ENCODE measurements at regions not wholly inside any gene's neighbourhood (a gene's known extent, or its start where the extent isn't known, plus 50 kb on each side); places are given as distances from the start of the nearest gene placed in this dataset.

DNA sequence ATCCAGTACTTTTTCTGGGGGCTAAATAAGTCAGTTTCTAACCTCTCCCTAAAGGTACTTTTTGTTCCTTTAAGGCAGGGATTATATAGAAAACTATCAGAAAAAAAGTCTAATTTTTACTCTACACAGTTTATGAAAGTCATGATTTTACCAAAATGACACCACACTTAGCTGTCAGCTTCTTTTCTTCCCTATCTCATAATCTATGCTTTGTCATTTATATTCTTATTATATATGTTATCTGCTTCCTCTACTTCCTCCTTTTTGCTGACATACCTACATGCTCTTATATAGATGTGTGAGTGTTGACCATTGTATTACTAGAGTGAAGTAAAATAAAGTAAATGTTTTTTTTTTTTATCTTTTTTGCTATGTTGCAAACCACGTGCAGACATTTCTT, 203.9 kb upstream of the CHRM2 start:
- no peak for DNase-seq

GRCh38 chr7:136657482-136657921, 210.9 kb upstream of the CHRM2 start:
- no peak for DNase-seq

DNA sequence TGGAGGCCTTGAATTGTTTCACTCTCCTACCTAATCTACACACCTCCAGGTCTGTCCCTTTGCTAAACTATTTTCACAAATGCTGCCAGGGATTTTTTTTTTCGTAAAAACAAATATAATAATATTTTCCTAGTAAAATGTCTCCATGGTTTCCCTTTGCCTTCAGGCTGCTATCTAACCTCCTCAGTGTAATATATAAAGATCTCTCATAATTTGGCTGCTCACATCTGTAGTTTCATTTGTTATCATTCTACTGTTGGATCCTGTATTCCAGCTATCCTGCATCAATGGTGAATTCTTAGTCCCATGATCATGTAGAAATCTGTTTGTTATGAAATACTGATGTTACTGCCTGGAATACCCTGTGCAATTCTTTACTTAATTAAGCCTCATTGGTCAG, 211.9 kb upstream of the CHRM2 start:
- no peak for DNase-seq

GRCh38 chr7:136655414-136655813, 213.0 kb upstream of the CHRM2 start:
- no peak for DNase-seq

DNA sequence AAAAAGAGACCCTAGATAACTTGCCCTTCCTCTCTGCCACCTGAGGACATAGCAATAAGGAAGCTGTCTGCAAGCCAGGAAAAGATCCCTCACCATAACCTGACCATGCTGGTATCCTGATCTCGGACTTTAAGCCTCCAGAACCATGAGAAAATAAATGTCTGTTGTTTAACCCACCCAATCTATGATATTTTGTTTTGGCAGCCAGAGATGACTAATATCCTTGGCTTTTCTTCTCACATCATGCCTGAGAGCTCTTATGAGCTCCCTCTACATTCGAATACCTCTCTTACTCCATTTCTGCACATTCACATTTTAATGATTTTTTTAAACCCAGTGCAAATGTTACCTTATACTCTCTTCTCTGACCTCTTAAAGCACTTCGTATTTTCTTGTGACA, 214.0 kb upstream of the CHRM2 start:
- DNase-seq, result no peak

DNA sequence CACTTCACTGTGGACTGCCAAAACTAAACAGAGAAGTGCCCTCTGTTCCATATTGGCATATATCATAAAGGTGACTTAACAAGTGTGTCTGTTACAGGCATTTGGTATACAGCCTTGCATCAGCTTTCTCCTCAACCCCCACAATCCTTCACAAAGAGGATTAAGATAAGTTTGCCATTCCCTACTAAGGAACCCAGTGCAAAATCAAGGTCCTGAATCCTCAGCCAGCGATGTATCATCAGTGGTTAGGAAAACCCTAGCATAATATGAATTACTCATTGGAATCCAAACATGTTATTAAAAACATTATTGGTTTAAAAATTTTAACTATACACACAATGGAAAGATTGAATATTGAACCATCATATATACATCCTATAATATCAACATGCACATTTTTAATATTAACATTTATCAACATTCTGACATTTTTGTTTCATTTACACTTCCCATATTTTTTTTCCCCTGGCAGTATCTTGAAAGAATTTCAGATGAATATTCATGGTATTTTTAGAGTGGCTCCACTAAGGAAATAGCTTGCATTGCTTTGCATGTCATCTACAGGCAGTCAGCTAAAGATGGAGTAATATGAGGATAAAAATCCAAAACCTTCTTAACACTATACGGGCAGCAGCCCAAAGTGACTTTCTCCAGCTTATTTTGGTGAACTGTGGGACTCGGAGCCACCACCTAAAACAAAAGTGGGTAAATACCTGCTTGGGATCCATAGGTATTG, 215.6 kb upstream of the CHRM2 start:
- no peak for DNase-seq

DNA sequence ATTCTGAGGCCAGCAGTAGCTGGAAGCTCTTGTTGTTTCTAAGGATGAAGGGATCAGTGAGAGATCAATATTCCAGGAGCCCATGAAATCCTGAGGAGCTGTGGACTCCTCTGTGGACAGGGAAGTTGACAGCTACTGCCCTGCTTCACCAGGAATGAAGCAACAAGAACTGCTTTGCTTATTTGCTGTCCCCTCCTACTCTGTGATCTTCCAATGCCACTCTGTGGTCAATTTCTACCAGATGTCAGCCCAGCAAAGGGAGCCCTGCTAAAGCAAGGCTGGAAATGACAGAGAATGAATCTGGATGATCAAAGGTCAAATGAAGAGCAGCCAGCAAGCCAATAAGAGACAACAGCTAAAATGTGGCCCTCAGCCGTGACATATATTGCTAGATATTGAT, 227.5 kb upstream of the CHRM2 start:
- DNase-seq, result no peak

DNA sequence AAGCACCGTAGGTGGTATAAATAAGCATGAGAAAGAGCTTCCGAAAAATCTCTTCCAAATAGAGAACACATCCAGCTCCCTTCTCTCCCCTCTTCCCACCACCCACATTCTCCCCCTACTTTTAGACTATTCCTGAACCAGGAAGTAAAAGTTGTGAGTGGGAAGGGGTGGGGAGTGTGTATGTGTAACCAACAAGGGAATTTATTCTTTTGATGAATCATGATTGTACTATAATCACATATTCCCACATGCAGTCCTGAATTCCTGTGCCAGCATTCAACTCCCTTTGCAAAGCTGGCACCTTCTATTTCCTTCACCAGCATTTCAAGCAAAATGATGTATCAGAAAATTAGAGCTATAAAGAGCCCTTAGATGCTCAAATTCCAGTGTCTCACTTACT, 230.6 kb upstream of the CHRM2 start:
- no peak for DNase-seq

DNA sequence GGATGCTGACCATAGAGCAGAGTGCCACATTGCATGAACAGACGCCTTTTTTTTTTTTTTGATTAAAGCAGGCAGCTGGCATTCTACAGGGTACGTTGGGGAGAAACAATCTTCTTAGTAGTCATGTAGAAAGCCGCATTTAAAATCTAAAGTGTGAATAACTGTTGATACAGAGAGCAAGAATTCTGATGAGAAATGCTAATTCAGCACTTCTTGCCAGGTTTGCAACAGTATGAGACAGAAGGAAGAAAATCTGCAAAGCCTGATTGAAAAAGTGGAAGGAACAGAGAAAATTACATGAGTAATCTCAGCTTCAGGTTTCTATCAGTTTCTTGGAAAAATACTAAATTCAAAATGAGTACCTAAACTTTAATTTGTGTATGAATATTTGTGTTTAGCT, 232.7 kb upstream of the CHRM2 start:
- no peak for DNase-seq

- DNase-seq, result no peak
These were observed 249.6 kb upstream of the CHRM2 start for GRCh38 chr7:136618818-136619217.

- DNase-seq, result no peak
These were observed 251.3 kb upstream of the CHRM2 start for GRCh38 chr7:136617176-136617575.

GRCh38 chr7:136605532-136606329, 262.7 kb upstream of the CHRM2 start:
- no peak for DNase-seq

GRCh38 chr7:136601772-136602171, 266.7 kb upstream of the CHRM2 start:
- DNase-seq, result no peak

DNA sequence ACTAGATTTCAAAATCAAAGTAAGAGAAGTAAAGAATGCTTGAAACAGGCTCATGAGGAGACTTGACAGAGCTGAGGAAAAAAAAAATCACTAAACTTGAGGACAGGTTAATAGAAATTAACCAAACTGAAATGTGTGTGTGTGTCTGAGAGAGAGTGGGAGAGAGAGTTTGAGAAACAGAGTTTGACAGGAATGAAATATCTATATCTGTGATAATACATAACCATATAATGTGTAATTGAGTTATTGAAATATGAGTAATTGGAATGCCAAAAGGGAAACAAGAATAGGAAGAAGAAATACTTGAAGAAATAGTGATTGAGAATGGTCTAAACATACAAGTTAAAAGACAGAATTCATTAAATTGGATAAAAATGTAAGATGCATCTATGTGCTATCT, 268.0 kb upstream of the CHRM2 start:
- no peak for DNase-seq

GRCh38 chr7:136594739-136595144, 273.7 kb upstream of the CHRM2 start:
- no peak for DNase-seq

DNA sequence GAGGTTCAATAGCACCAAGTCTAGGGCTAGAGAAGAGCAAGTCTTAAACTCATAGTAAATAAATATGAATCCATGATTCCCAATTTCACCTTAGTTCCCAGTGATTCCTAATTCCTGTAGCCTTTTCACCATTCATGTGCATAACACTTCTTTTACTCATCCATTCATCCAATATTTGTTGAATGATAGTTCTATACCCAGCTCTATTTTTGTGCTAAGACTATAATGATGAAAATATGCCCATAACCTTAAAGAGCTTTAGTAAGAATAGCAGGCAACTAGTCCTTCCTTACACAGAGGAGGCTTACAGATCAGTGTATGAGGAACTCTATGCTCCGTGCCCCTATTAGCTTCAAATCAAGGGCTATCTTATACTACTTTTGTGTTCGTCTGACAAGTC, 280.2 kb upstream of the CHRM2 start:
- no peak for DNase-seq

DNA sequence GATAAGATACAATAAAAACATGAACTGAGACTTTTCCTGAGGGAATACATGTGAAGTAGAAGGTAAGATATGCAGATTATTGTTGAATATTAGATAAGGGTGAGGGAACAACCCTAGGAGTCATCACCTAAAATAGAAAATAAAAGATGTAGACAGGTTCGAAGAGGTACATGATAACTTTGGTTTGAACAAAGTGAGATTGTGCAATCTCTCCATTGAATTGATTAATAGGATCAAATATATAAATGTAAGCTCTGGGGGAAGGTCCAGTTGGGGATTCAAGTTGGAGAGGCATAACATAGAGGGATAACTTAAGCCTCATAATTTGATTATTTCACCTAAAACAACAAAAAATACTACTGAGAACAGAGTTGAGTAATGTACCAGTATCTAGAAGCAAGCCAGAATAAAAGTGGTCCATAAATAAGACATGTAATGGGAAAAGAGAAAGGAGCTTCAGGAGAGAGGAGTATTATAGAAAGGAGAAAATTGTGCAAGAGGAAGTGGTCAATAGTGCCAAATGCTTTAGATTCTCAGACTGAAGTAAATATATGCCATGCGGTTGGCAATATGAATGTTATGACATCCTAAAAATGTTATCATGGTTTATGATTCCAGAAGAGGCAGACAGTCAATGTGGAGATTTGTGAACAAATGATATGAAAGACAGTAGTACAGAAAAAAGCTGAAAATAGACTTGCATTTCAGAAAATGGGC, 282.3 kb upstream of the CHRM2 start:
- DNase-seq, result no peak

- no peak for DNase-seq
These were observed 302.0 kb upstream of the CHRM2 start for GRCh38 chr7:136566491-136566890.

GRCh38 chr7:136555933-136556332, 312.5 kb upstream of the CHRM2 start:
- DNase-seq, result no peak

DNA sequence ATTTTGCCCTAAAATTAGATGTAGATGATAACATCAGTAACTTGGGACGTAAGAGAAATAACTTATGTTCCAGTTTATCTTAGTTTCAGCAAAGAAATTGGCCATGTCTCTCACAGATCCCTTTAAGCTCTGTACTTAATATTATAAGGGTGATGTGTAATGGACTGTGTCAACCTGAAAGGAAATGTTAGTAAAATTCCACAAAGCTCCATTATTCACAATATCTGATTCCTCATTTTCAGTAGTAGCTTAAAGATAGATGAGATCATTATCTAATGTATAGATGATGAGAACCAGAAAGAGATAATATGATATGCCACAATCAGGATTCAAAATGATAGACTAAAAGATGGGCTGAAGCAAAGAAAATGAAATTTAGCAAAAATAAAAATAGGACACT, 316.8 kb upstream of the CHRM2 start:
- DNase-seq, result no peak

GRCh38 chr7:136549756-136550155, 318.7 kb upstream of the CHRM2 start:
- DNase-seq, result no peak

- DNase-seq, result no peak
These were observed 334.7 kb upstream of the CHRM2 start for GRCh38 chr7:136533732-136534131.

DNA sequence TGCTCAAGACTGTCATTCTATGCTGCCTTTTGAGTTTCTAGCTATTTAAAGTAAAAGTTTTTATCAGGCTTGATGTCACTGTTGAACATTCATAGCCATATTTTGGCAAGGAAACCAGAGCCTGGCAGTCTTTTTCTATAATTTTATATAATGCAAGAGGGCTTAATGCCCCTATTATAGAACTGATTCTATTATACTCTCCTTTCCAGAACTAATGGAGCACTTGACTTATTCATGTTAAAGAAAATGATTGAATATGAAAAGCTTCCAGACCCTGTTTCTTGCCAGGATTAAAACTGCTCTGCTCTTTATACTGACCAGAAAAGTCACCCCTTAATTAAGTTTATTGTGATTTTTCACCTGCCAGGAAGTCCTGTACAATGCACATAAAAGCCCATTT, 337.6 kb upstream of the CHRM2 start:
- DNase-seq, result no peak

DNA sequence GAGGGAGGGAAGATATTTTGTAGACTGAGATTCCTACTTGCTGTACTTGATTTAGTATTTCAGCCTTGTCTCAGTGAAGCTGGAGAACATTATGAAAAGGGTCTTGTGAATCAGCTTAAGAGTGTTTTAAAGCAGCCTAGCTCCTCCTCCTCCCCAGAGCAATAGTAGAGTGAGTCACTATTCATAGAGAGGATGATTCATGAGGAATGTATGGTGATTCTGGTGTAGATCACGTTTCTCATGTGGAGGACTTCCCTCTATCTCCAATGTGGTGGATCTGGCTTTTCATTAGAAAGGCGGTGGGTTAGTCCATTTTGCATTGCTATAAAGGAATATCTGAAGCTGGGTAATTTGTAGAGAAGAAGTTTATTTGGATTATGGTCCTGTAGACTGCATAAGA, 340.1 kb upstream of the CHRM2 start:
- DNase-seq, result no peak

All from stimulated activated CD4-positive, alpha-beta T cell treated with anti-CD3 and anti-CD28 coated beads, Interleukin-4, amount 100 ng/mL, for 24 hours (primary cell).